Cardiac fibroblast (primary cell): ENCODE measurements at regions not wholly inside any gene's neighbourhood (a gene's known extent, or its start where the extent isn't known, plus 50 kb on each side); places are given as distances from the start of the nearest gene placed in this dataset.

ENCODE experiments used
- DNase-seq, 2 donors: peaks; one replicate each; pipeline versions ENCODE4 v3.0.0 to v3.0.0-alpha.2; 2010; ENCODE audit warnings: low read depth in 2 of 2
- H3K4me3 ChIP-seq, 2 donors: replicated peaks in 1 of 2; 1 replicate in 1 of 2; 2 replicates in 1 of 2; pipeline ENCODE4 v1.5.1; 2011; ENCODE audit warnings: low read depth in 2 of 2, low read length in 2 of 2, mild to moderate bottlenecking in 2 of 2, moderate library complexity in 1 of 2
- TF ChIP-seq, protein P1 (sequence below): IDR thresholded peaks from one replicate; pipeline ENCODE4 v1.5.1; 2011; ENCODE audit warnings: low read depth, mild to moderate bottlenecking, low read length, inconsistent platforms

DNA sequence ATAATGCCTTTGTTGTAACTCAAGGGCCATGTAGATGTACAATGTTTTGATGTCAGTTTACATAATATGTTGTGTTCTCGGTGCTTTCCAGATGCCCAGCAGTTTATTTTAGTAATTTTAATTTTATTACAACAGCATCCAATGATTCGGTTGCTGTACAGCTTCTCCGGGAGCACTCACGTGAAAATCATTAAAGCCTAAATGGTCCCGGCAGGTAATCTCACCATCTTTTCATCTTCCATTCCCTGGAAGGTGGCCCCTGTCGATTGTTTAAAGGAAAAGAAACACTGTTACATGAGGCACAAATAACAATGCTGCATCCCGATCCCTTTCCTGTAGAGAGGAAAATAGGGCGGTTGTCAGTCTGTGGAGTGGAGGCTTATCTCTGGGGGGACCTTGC, 498.1 kb downstream of the SLC4A3 start:
- no peak overlapping the region for H3K4me3 ChIP-seq
- TF ChIP-seq, protein P1, sequence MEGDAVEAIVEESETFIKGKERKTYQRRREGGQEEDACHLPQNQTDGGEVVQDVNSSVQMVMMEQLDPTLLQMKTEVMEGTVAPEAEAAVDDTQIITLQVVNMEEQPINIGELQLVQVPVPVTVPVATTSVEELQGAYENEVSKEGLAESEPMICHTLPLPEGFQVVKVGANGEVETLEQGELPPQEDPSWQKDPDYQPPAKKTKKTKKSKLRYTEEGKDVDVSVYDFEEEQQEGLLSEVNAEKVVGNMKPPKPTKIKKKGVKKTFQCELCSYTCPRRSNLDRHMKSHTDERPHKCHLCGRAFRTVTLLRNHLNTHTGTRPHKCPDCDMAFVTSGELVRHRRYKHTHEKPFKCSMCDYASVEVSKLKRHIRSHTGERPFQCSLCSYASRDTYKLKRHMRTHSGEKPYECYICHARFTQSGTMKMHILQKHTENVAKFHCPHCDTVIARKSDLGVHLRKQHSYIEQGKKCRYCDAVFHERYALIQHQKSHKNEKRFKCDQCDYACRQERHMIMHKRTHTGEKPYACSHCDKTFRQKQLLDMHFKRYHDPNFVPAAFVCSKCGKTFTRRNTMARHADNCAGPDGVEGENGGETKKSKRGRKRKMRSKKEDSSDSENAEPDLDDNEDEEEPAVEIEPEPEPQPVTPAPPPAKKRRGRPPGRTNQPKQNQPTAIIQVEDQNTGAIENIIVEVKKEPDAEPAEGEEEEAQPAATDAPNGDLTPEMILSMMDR: no peak

DNA sequence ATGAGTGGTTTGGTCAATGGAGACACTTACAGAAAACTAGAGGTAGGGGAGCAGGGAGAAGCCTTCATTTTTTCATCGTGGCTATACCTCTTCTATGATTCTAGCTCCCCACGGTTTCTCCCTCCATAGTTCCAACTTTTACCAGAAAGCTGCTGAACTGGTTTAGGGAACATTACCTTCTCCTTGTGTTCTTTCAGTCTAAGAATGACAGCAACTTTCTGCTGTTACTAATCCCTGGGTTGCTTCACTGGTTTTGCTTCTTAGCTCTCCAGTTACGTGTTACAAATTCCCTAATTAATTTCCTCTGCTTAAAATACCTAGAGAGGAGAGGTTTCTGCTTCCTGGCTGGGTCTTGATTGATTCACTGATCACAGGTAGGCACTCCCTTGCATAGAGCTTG, 499.9 kb downstream of the SLC4A3 start:
- DNase-seq: no peak
- H3K4me3 ChIP-seq: no peak overlapping the region
- TF ChIP-seq, protein P1: no peak

More for the DNA sequence above, 498.1 kb downstream of the SLC4A3 start:
- DNase-seq: no peak

DNA sequence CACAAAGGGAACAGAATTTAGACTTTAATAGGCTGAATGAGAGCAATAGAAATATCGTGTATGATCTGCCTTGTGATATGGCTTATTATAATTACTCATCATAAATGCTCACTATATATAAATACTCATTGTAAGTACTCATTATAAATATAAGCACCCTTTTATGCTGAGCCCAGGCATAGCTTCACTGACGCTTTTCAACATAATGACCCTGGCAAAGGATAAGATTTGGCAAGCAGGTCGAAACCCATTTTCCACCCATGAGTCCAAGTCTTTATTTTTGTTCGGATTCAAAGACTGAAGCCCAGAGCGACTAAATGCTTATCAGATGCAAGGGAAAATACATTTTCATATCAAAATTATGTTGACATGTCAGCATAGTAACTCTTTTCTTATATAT, 500.4 kb downstream of the SLC4A3 start:
- H3K4me3 ChIP-seq: no peak overlapping the region
- TF ChIP-seq, protein P1: no peak
- no peak for DNase-seq

- TF ChIP-seq, protein P1: no peak
- no peak for DNase-seq
- H3K4me3 ChIP-seq: no peak overlapping the region
Measured at GRCh38 chr2:220129391-220129790, 502.0 kb downstream of the SLC4A3 start.

DNA sequence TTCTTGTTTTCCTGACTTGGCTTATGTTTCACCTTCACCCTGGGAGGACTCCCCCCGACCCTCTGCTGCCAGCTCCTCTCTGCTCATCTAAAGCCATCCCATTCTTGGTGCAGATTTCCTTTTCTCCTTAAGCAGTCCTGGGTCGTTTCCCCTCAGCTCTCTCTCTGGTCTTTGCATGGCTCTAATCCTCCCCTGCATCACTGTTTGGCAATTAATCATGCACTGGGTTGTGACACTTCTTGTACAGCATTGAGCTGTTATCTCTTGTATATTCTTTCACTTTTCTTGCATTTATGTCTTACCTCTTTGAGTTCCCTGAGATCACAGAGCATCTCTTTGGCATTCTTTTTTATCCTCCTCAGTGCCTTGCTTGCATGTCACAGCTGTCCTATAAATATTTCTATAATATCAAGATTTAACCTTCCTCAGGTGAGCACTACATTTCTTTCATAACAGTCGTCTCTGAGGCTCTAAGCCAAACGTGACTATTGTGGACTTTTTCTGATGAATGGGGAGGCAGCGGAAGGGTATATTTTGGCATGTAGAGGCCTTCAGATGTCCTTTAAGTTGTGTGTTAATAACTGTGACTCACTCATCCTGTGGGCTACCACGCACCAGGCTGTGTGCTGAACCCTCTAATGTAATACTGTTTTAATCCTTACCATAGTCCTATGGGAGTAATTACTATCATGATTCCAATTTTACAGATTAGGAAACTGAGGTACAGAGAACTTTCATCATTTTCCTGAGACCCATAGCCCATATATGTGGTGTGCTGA, 507.5 kb downstream of the SLC4A3 start:
- no peak overlapping the region for H3K4me3 ChIP-seq
- TF ChIP-seq, protein P1: no peak
- peak in 1 of 2 donors; percentile 25 for DNase-seq

DNA sequence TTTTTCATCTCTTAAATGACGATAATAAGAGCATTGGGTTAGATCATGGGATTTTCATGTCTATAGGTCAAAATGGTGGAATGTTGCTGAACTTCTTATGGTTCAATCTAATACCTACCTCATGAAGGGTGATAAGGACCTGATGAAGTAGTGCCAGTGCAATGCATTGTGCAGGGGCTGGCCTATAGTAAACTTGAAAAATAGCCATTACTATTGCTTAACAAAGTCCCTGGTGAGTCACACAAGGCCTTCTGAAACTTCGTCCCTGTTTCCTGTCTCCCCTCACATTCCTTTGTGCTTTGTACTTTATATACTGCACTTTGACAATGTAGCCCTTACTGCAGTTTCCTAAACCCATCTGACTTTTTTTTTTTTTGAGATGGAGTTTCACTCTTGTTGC, 515.9 kb downstream of the SLC4A3 start:
- TF ChIP-seq, protein P1: no peak
- peak; percentile 79 to 87 for DNase-seq

More for the DNA sequence above, 515.9 kb downstream of the SLC4A3 start:
- no peak overlapping the region for H3K4me3 ChIP-seq
